AG04450 (cell line): ENCODE measurements at regions not wholly inside any gene's neighbourhood (a gene's known extent, or its start where the extent isn't known, plus 50 kb on each side); places are given as distances from the start of the nearest gene placed in this dataset.
"Not testable (repeated sequence)": the region's sequence is repeated elsewhere in the genome, so short reads cannot be mapped to it uniquely, and the experiment has no call there.

Source experiments
- CTCF ChIA-PET: fragments of 300-600, 350-600 bp; formaldehyde crosslinking; extraction: SDS; loops from one replicate; lab custom pipeline; 2022; ENCODE audit warnings: antibody characterized with exemption, inconsistent platforms; lab: Charles Lee
- POLR2A ChIA-PET: fragments of 350-600 bp; formaldehyde crosslinking; extraction: SDS; loops from one replicate; lab custom pipeline; 2021; ENCODE audit warnings: antibody characterized with exemption, inconsistent platforms; lab: Yijun Ruan, JAX
- DNase-seq: peaks from one replicate; pipeline ENCODE4 v3.0.0-alpha.2; 2011; ENCODE audit warnings: low read depth, low spot score
- H3K27ac ChIP-seq: one replicate; pipeline ENCODE4 v1.5.1; 2012; ENCODE audit warnings: low read depth, low read length, control low read depth
- H3K27me3 ChIP-seq: one replicate; pipeline ENCODE4 v1.6.0; 2012; ENCODE audit warnings: low read length; ENCODE audit not compliant: control insufficient read depth, insufficient read depth
- H3K4me3 ChIP-seq: 2 replicates; pipeline ENCODE4 v1.5.1; 2011; ENCODE audit warnings: mild to moderate bottlenecking, low read depth, low read length, control low read depth
- H3K9me3 ChIP-seq: 2 replicates; pipeline ENCODE4 v1.5.1; 2012; ENCODE audit warnings: low read length; ENCODE audit not compliant: control insufficient read depth, insufficient read depth
- TF ChIP-seq, protein P1 (sequence below): IDR thresholded peaks from 2 replicates; pipeline ENCODE4 v1.5.1; 2011; ENCODE audit warnings: low read depth, low read length, control low read depth, inconsistent platforms

DNA sequence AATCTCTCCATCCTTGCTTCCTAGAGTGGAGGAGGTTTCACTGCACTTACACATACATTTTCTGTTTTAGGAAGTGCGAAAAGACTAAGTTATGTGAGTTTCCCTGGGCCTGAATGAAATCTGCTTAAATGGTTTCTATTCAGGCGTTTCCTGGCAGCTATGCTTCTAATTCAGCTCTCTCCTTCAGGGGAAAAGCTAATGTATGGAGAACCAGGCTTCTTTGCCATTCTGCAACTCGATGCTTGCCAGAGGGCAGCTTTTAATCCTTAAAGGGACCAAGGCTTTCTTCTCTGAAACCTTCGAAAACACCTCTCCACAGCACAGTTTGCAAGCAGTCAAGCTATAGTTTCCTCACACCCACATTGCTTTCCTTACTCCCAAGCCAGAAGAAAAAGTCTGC lies 89.5 kb upstream of the ARX start:
- Histone ChIP-seq H3K9me3 (no peaks in the 10 kb centered on the region), H3K4me3 (no peak overlapping the region), H3K27ac (no peak overlapping the region), H3K27me3 (no peaks in the 10 kb centered on the region)
- ChIA-PET POLR2A (no interaction called here), CTCF (no interaction called here)
- TF ChIP-seq, protein P1, sequence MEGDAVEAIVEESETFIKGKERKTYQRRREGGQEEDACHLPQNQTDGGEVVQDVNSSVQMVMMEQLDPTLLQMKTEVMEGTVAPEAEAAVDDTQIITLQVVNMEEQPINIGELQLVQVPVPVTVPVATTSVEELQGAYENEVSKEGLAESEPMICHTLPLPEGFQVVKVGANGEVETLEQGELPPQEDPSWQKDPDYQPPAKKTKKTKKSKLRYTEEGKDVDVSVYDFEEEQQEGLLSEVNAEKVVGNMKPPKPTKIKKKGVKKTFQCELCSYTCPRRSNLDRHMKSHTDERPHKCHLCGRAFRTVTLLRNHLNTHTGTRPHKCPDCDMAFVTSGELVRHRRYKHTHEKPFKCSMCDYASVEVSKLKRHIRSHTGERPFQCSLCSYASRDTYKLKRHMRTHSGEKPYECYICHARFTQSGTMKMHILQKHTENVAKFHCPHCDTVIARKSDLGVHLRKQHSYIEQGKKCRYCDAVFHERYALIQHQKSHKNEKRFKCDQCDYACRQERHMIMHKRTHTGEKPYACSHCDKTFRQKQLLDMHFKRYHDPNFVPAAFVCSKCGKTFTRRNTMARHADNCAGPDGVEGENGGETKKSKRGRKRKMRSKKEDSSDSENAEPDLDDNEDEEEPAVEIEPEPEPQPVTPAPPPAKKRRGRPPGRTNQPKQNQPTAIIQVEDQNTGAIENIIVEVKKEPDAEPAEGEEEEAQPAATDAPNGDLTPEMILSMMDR, result no peak
- DNase-seq, result no peak

- CTCF ChIA-PET, result no interaction called here
- POLR2A ChIA-PET, result no interaction called here
- H3K27me3 ChIP-seq, result no peaks in the 10 kb centered on the region
Measured at GRCh38 chrX:25096522-25097045, 80.8 kb upstream of the ARX start.

DNA sequence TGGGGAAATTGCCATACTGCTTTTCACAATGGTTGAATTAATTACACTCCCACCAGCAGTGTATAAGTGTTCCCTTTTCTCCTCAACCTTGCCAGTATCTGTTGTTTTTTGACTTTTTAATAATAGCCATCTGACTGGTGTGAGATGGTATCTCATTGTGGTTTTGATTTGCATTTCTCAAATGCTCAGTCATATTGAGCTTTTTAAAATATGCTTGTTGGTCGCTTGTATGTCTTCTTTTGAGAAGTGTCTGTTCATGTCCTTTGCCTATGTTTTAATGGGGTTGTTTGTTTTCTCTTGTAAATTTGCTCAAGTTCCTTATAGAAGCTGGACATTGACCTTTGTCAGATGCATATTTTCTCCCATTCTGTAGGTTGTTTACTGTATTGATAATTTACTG lies 75.4 kb upstream of the ARX start:
- CTCF ChIA-PET, H3K27ac ChIP-seq, H3K9me3 ChIP-seq, DNase-seq, H3K4me3 ChIP-seq, POLR2A ChIA-PET, H3K27me3 ChIP-seq: not testable (repeated sequence)

More at GRCh38 chrX:25096522-25097045, 80.8 kb upstream of the ARX start:
- no peaks in the 10 kb centered on the region for H3K9me3 ChIP-seq
- no peak overlapping the region for H3K4me3 ChIP-seq
- TF ChIP-seq, protein P1, result no peak
- no peak overlapping the region for H3K27ac ChIP-seq
- no peak for DNase-seq

- DNase-seq, result no peak
- Histone ChIP-seq H3K9me3 (no peaks in the 10 kb centered on the region), H3K4me3 (no peak overlapping the region), H3K27me3 (no peaks in the 10 kb centered on the region), H3K27ac (no peak overlapping the region)
- ChIA-PET CTCF (no interaction called here), POLR2A (no interaction called here)
- TF ChIP-seq, protein P1, result no peak
Measured at GRCh38 chrX:25084446-25084845, 68.7 kb upstream of the ARX start.

- DNase-seq, result no peak
- Histone ChIP-seq H3K27me3 (no peaks in the 10 kb centered on the region), H3K9me3 (no peaks in the 10 kb centered on the region), H3K27ac (no peak overlapping the region), H3K4me3 (no peak overlapping the region)
- ChIA-PET POLR2A (no interaction called here), CTCF (no interaction called here)
- TF ChIP-seq, protein P1, result no peak
Measured at GRCh38 chrX:25083661-25084060, 67.9 kb upstream of the ARX start.
